ENCODE measurements at regions not wholly inside any gene's neighbourhood (a gene's known extent, or its start where the extent isn't known, plus 50 kb on each side); places are given as distances from the start of the nearest gene placed in this dataset.

DNA sequence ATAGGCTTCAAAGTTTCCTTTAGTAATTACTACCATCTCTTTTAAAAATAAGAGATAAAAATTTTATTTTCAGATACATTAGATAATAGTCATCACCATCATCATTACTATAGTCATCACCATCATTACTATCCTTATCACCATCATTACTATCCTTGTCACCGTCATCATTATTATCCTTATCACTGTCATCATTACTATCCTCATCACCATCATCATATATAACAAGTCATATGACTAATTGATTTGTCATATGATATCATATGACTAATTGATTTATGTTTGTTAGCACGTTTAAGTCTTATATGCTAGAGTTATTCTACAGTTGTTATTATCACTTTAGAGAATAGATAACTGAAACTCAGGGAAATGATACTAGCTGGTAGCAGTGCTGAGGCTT is 382.1 kb upstream of the CDH18 start:
- intact Hi-C loops (cut with micrococcal nuclease) = no loop called here
- H3K27me3 Mint-ChIP-seq = no peaks in the 10 kb centered on the region
- H3K27ac Mint-ChIP-seq = no peak overlapping the region
- no peaks in the 10 kb centered on the region for H3K36me3 Mint-ChIP-seq
- no peaks in the 10 kb centered on the region for H3K4me1 Mint-ChIP-seq (ENCODE audit: low read depth)
- peaks cover 23% of the 10 kb centered on the region for H3K9me3 Mint-ChIP-seq
- H3K4me3 Mint-ChIP-seq = no peak overlapping the region
- ChIA-PET POLR2A (no interaction called here), CTCF (no interaction called here)
- DNase-seq = no peak

DNA sequence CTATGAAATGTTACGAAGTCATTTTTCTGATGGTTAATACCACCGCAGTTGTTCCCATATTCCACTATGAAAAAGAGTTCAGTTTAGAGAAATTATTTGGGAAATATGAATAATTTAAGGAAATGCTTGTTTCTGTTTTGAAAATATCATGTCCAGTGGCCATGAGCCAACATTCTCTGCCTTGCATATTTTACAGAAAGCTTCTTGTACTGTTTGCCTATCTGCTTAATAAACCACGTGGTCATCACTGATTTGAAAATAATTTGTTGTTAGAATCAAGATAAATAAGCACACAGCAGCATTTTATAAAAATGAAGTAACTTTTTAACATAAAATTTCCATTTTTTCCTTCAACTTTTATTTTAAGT is 381.5 kb upstream of the CDH18 start:
- Mint-ChIP-seq H3K4me1 (ENCODE audit: low read depth) (no peaks in the 10 kb centered on the region), H3K4me3 (no peak overlapping the region), H3K27ac (no peak overlapping the region), H3K9me3 (peaks cover 23% of the 10 kb centered on the region), H3K36me3 (no peaks in the 10 kb centered on the region), H3K27me3 (no peaks in the 10 kb centered on the region)
- no peak for DNase-seq
- intact Hi-C loops (cut with micrococcal nuclease) = no loop called here
- POLR2A ChIA-PET = no interaction called here
- CTCF ChIA-PET = no interaction called here

DNA sequence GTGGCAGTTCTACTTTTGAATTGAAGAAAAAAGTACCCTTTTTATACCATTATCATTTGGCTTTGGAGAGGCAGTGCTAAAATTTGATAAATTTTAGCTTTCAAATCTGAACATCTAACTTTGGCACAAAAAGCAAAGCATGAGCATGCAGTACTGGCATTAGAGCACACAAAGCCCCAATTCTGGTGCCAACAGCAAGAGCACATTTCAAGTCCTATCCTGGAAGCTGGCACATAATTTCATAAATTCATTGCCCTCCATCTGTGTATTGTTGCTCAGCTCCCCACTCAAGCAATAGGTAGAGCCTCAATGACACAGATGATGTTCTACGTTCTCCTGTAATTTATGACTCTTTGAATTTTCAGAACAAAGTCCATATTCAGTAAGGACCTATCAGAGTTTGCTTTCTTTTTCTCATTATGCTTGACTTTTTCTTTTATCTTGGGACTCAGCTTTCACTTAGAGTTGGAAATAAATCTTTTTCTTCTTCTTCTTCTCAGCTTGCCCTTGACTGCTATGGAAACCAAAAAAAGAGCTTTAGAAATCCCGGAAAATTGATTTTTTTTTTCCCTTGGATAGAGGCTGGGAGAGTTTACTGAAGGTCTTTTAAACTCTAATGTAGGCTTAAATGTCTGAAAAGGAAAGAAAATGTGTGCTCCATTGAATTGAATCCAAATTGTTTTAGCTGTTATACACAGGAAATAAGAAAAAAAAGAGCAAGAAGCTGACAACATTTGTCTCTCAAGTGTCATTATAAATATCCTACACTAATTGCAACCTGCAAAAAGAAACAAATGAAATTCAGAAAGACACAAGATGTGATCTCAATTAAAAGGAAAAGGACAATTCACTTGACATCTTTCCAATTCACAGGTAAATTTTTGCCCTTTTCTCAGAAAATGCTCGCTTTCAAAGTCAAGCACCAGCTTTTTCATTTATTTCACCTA is 380.8 kb upstream of the CDH18 start:
- DNase-seq = no peak
- Mint-ChIP-seq H3K27me3 (no peaks in the 10 kb centered on the region), H3K4me3 (no peak overlapping the region), H3K9me3 (peaks cover 23% of the 10 kb centered on the region), H3K36me3 (no peaks in the 10 kb centered on the region), H3K27ac (no peak overlapping the region), H3K4me1 (ENCODE audit: low read depth) (no peaks in the 10 kb centered on the region)
- intact Hi-C loops (cut with micrococcal nuclease) = no loop called here
- POLR2A ChIA-PET = no interaction called here
- CTCF ChIA-PET = no interaction called here

DNA sequence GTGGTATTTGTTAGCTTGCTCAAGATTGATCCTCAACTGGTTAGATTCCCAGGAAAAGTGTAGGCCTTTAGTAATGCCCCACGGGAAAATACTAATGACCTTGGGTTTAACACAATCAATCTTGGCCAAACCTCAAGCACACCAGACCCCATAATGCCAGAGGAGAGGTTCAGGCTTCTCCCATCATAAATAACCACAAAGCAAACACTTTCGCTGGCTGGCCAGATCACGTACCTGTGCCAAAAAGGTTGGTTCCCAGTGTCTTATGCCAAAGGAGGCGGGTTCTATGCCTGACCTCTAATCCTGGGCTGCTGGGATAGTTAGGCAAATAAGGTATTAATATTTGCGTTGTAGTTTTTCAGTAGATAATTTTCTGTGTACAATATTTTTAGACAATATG is 379.2 kb upstream of the CDH18 start:
- ChIA-PET POLR2A (no interaction called here), CTCF (no interaction called here)
- no peak overlapping the region for H3K4me3 Mint-ChIP-seq
- no peaks in the 10 kb centered on the region for H3K36me3 Mint-ChIP-seq
- no peaks in the 10 kb centered on the region for H3K27me3 Mint-ChIP-seq
- no peaks in the 10 kb centered on the region for H3K4me1 Mint-ChIP-seq (ENCODE audit: low read depth)
- intact Hi-C loops (cut with micrococcal nuclease) = no loop called here
- H3K27ac Mint-ChIP-seq = no peak overlapping the region
- peaks cover 22% of the 10 kb centered on the region for H3K9me3 Mint-ChIP-seq
- DNase-seq = no peak

DNA sequence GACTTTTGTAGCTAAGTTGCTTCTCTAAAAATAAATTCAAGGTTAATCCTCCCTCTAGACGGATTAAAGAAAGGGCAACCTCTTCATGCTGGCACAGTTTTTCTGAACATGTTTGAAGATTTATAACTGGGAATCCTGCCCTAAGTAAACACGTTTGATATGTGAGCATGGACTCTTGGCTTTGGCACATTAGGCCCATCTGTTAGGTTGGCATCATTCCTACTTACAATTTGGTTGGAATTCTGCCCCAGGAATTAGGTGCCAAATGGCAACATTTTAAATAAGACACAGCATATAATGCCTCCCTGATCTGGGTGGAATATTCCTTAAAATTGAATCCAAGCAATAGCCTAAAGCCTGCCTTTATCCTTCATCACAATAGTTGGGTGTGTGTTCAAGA is 372.3 kb upstream of the CDH18 start:
- H3K4me1 Mint-ChIP-seq (ENCODE audit: low read depth) = no peaks in the 10 kb centered on the region
- no peaks in the 10 kb centered on the region for H3K36me3 Mint-ChIP-seq
- H3K9me3 Mint-ChIP-seq = peaks cover 7% of the 10 kb centered on the region
- no peaks in the 10 kb centered on the region for H3K27me3 Mint-ChIP-seq
- ChIA-PET POLR2A (no interaction called here), CTCF (no interaction called here)
- DNase-seq = no peak
- H3K27ac Mint-ChIP-seq = no peak overlapping the region
- intact Hi-C loops (cut with micrococcal nuclease) = no loop called here
- H3K4me3 Mint-ChIP-seq = no peak overlapping the region

DNA sequence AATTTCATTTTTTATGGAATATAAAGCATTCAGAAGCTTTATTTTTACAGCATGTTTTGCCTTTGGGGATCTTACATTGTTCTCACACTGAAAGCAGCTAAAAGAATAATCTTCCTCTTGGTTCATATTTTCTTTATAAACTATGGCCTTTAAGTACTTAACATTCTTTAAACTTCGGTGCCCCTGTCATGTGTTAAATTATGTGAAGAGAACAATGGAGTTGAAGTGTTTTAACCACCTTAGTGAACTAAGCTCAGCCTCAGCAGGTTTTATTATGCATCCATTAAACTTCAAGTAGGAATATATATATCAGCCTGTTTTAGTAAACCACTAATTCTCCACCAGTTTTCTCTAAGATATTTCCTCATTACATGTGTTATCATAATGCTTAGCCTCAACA is 371.4 kb upstream of the CDH18 start:
- no peaks in the 10 kb centered on the region for H3K4me1 Mint-ChIP-seq (ENCODE audit: low read depth)
- peaks cover 7% of the 10 kb centered on the region for H3K9me3 Mint-ChIP-seq
- POLR2A ChIA-PET = no interaction called here
- DNase-seq = no peak
- H3K27ac Mint-ChIP-seq = no peak overlapping the region
- no peak overlapping the region for H3K4me3 Mint-ChIP-seq
- H3K36me3 Mint-ChIP-seq = no peaks in the 10 kb centered on the region
- H3K27me3 Mint-ChIP-seq = no peaks in the 10 kb centered on the region
- CTCF ChIA-PET = no interaction called here
- intact Hi-C loops (cut with micrococcal nuclease) = no loop called here

DNA sequence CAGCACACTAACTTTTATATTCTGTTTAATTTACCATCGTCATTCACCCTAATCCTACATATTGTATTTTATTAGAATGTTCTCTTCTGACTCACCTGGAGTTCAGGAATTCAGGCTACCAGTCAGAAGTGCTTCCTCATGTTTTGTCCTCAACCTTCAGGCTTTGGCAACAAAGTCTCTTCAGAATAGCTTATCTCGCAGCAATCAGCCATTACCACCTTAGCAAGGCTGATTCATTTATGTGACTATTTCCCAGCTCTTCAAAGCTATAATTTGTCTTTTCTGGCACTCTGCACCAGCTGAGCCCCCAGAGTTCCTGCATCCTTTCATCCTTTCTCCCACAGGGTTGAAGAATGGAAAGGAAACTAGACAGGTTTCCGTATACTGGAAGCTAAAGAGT is 365.5 kb upstream of the CDH18 start:
- DNase-seq = no peak
- peaks cover 11% of the 10 kb centered on the region for H3K9me3 Mint-ChIP-seq
- H3K27me3 Mint-ChIP-seq = no peaks in the 10 kb centered on the region
- intact Hi-C loops (cut with micrococcal nuclease) = no loop called here
- no peaks in the 10 kb centered on the region for H3K36me3 Mint-ChIP-seq
- CTCF ChIA-PET = no interaction called here
- H3K4me1 Mint-ChIP-seq (ENCODE audit: low read depth) = no peaks in the 10 kb centered on the region
- POLR2A ChIA-PET = no interaction called here
- H3K27ac Mint-ChIP-seq = no peak overlapping the region
- no peak overlapping the region for H3K4me3 Mint-ChIP-seq

DNA sequence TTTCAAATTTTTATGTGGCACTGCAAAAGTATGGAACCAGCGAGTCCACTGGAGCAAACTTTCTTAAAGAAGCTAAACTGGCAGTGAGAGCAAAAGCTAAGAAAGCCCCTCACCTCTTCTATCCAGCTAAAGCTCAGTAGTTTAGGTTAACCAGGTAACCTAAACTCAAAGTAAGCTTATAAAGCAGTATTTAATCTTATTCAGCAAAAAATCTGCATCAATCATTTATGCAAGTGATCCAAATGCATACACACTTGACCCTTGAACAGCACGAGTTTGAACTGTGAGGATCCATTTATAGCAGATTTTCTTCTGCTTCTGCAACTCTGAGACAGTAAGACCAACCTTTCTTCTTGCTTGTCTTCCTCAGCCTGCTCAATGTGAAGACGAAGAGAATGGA is 363.8 kb upstream of the CDH18 start:
- CTCF ChIA-PET = no interaction called here
- H3K27ac Mint-ChIP-seq = no peak overlapping the region
- H3K4me1 Mint-ChIP-seq (ENCODE audit: low read depth) = no peaks in the 10 kb centered on the region
- intact Hi-C loops (cut with micrococcal nuclease) = no loop called here
- H3K4me3 Mint-ChIP-seq = no peak overlapping the region
- peaks cover 17% of the 10 kb centered on the region for H3K9me3 Mint-ChIP-seq
- DNase-seq = no peak
- H3K27me3 Mint-ChIP-seq = no peaks in the 10 kb centered on the region
- no peaks in the 10 kb centered on the region for H3K36me3 Mint-ChIP-seq
- POLR2A ChIA-PET = no interaction called here

DNA sequence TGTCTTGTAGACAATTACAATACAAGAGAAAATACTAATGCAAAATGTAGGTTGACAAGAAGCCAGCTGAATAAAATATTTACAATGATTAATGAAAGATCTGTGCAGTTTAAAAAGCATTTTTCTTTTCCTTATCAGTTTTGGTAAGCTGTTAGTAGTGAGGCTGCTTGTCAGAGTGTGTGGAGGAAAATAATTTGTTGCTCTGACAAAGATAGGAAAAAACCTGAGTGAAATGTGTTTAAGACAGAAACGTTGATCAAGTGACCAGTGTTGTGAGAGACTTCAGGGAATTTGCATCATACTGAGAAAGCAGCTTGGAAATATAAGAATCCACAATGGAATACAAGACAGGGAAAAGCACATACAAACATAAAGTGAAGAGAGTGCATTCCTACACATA is 360.3 kb upstream of the CDH18 start:
- Mint-ChIP-seq H3K27me3 (no peaks in the 10 kb centered on the region), H3K36me3 (no peaks in the 10 kb centered on the region), H3K4me3 (no peak overlapping the region), H3K9me3 (peaks cover 17% of the 10 kb centered on the region), H3K27ac (no peak overlapping the region), H3K4me1 (ENCODE audit: low read depth) (no peaks in the 10 kb centered on the region)
- POLR2A ChIA-PET = no interaction called here
- no peak for DNase-seq
- CTCF ChIA-PET = no interaction called here
- intact Hi-C loops (cut with micrococcal nuclease) = no loop called here

DNA sequence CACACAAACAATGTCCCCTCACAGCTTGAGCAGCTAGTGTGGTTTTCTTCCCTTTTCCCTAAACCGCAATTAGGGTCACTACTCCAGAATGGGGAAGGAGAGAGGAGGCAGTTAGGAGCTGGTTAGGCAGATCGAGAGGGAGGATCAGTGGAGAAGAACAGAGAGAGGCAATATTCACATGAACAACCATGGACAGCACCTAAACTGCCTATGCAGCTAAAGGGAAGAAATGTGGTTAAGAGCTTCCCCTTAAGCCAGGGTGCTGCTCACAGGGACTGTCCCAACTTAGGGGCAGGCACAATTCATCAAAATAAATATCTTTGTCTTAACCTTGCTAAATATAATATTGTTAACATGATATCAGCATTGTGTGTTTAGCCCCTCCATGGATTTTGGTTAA is 359.3 kb upstream of the CDH18 start:
- intact Hi-C loops (cut with micrococcal nuclease) = no loop called here
- Mint-ChIP-seq H3K27ac (no peak overlapping the region), H3K36me3 (no peaks in the 10 kb centered on the region), H3K4me1 (ENCODE audit: low read depth) (no peaks in the 10 kb centered on the region), H3K9me3 (peaks cover 17% of the 10 kb centered on the region), H3K4me3 (no peak overlapping the region), H3K27me3 (no peaks in the 10 kb centered on the region)
- POLR2A ChIA-PET = no interaction called here
- no peak for DNase-seq
- CTCF ChIA-PET = no interaction called here

DNA sequence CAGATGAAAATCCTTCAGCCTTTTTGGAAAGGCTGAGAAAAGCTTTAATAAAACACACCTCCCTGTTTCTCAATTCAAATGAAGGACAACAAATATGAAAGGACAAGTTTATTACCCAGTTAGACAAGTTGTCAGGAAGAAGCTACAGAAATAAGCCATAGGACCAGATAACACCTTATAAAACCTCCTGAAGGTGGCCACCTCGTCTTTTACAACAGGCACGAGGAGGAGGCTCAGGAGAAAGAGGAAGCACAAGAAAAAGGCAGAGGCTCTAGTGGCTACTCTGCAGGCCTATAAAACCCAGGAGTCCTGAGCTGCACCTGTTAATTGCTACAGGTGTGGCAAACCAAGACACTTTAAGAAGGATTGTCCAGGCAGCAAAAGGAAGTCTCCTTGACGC is 352.1 kb upstream of the CDH18 start:
- no peaks in the 10 kb centered on the region for H3K27me3 Mint-ChIP-seq
- H3K4me3 Mint-ChIP-seq = no peak overlapping the region
- intact Hi-C loops (cut with micrococcal nuclease) = no loop called here
- peaks cover 15% of the 10 kb centered on the region for H3K9me3 Mint-ChIP-seq
- ChIA-PET CTCF (no interaction called here), POLR2A (no interaction called here)
- H3K27ac Mint-ChIP-seq = no peak overlapping the region
- DNase-seq = no peak
- H3K36me3 Mint-ChIP-seq = no peaks in the 10 kb centered on the region
- H3K4me1 Mint-ChIP-seq (ENCODE audit: low read depth) = no peaks in the 10 kb centered on the region

DNA sequence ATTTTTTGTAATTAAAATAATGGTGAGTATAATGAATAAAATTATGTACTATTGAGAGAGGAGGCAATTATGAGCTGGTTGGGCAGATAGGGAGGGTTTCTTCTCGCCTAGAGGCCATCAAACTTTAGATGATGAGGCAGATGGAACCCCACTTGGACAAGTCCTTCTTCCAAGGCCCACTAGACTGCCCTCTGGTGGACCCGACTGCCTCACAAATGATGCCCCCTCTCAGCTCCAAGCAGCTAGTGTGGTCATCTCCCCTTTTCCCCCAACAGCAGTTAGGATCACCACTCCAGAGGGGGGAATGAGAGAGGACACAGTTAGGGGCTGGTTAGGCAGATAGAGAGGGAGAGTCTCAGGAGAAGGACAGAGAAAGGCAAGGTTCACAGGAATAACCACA is 348.0 kb upstream of the CDH18 start:
- Mint-ChIP-seq H3K9me3 (peaks cover 21% of the 10 kb centered on the region), H3K4me1 (ENCODE audit: low read depth) (no peaks in the 10 kb centered on the region), H3K4me3 (no peak overlapping the region), H3K36me3 (no peaks in the 10 kb centered on the region), H3K27me3 (no peaks in the 10 kb centered on the region), H3K27ac (no peak overlapping the region)
- ChIA-PET CTCF (no interaction called here), POLR2A (no interaction called here)
- intact Hi-C loops (cut with micrococcal nuclease) = no loop called here
- DNase-seq = no peak

DNA sequence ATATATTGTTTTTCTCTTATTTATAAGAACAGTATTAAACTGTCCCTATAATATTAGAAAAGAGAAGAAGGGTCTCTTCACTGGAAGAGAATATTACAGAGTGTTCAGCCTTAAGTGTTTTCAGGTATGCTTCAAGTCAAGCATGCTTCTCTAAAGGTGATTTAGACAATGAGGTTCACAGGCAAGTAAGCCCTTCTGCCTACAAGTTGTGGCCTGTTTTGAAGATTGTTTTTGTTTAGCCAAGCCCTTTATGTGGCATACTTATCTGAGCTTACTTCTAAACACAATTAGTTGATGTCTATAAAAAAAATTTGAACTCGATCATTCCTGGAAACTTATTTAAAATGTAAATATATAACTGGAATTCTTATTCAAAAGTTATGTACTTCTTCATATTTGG is 343.8 kb upstream of the CDH18 start:
- Mint-ChIP-seq H3K9me3 (peaks cover 18% of the 10 kb centered on the region), H3K27me3 (no peaks in the 10 kb centered on the region), H3K4me1 (ENCODE audit: low read depth) (no peaks in the 10 kb centered on the region), H3K36me3 (no peaks in the 10 kb centered on the region), H3K4me3 (no peak overlapping the region), H3K27ac (no peak overlapping the region)
- ChIA-PET CTCF (no interaction called here), POLR2A (no interaction called here)
- intact Hi-C loops (cut with micrococcal nuclease) = no loop called here
- DNase-seq = no peak
